LNCaP clone FGC (cell line): ENCODE measurements at regions not wholly inside any gene's neighbourhood (a gene's known extent, or its start where the extent isn't known, plus 50 kb on each side); places are given as distances from the start of the nearest gene placed in this dataset.

Source experiments
- DNase-seq: peaks from one replicate; pipeline ENCODE4 v3.0.0-alpha.2; 2011; ENCODE audit warnings: low read depth
- H3K4me3 ChIP-seq: 2 replicates; pipeline ENCODE4 v1.5.1; 2011; ENCODE audit warnings: mild to moderate bottlenecking, low read depth, low read length, control low read depth
- CTCF ChIP-seq: IDR thresholded peaks from 2 replicates; pipeline ENCODE4 v1.5.1; 2012; ENCODE audit warnings: mild to moderate bottlenecking; ENCODE audit not compliant: control insufficient read depth, insufficient read depth; ENCODE audit errors: extremely low read depth

- TF ChIP-seq CTCF = peak; percentile 77
- H3K4me3 ChIP-seq = no peak overlapping the region
- DNase-seq = no peak
These were observed 51.0 kb upstream of the TFAP2A start for GRCh38 chr6:10465629-10466499.
